ENCODE measurements at regions not wholly inside any gene's neighbourhood (a gene's known extent, or its start where the extent isn't known, plus 50 kb on each side); places are given as distances from the start of the nearest gene placed in this dataset.

- ATAC-seq (no peak), DNase-seq (no peak)
- Histone ChIP-seq H3K4me3 (no peak overlapping the region), H3K9me3 (no peaks in the 10 kb centered on the region), H3K36me3 (ENCODE audit: low read depth) (no peaks in the 10 kb centered on the region), H3K4me1 (ENCODE audit: low read depth) (no peaks in the 10 kb centered on the region)
- intact Hi-C loops (cut with DNase I, micrococcal nuclease) = loop anchor here in 1 of 2 donors (10.0 kb wide), 1 partner anchor 145 kb away; no protein-coding TSS in a partner anchor
- no peak for TF ChIP-seq CTCF (IDR thresholded peaks at IDR 0.05)
Measured at GRCh38 chr11:116500026-116500946, 272.5 kb downstream of the BUD13 start.

- no peak for TF ChIP-seq CTCF (IDR thresholded peaks at IDR 0.05)
- Histone ChIP-seq H3K4me3 (no peak overlapping the region), H3K9me3 (no peaks in the 10 kb centered on the region), H3K4me1 (ENCODE audit: low read depth) (no peaks in the 10 kb centered on the region), H3K36me3 (ENCODE audit: low read depth) (no peaks in the 10 kb centered on the region)
- intact Hi-C loops (cut with DNase I, micrococcal nuclease) = loop anchor here (2.0 to 10.0 kb wide), 2 partner anchors 45 to 145 kb away; no protein-coding TSS in a partner anchor
- ATAC-seq (peak; percentile 89), DNase-seq (peak; percentile 62 to 94 (median 87))
Measured at GRCh38 chr11:116499396-116500003, 273.3 kb downstream of the BUD13 start.

GRCh38 chr11:116498161-116498560, 274.6 kb downstream of the BUD13 start:
- Histone ChIP-seq H3K4me3 (no peak overlapping the region), H3K4me1 (ENCODE audit: low read depth) (no peaks in the 10 kb centered on the region), H3K36me3 (ENCODE audit: low read depth) (no peaks in the 10 kb centered on the region), H3K9me3 (no peaks in the 10 kb centered on the region)
- intact Hi-C loops (cut with DNase I, micrococcal nuclease) = loop anchor here in 1 of 2 donors (2.0 kb wide), 1 partner anchor 43 kb away; no protein-coding TSS in a partner anchor
- DNase-seq = no peak
- no peak for ATAC-seq
- no peak for TF ChIP-seq CTCF (IDR thresholded peaks at IDR 0.05)

- H3K4me1 ChIP-seq (ENCODE audit: low read depth) = no peaks in the 10 kb centered on the region
- no peaks in the 10 kb centered on the region for H3K9me3 ChIP-seq
- no peak for TF ChIP-seq CTCF (IDR thresholded peaks at IDR 0.05)
- ATAC-seq (no peak), DNase-seq (no peak)
- no peak overlapping the region for H3K4me3 ChIP-seq
- H3K36me3 ChIP-seq (ENCODE audit: low read depth) = no peaks in the 10 kb centered on the region
- intact Hi-C loops (cut with DNase I, micrococcal nuclease) = no loop called here
Measured at GRCh38 chr11:116492600-116492999, 280.2 kb downstream of the BUD13 start.

GRCh38 chr11:116488836-116489389, 283.9 kb downstream of the BUD13 start:
- Histone ChIP-seq H3K4me3 (no peak overlapping the region), H3K9me3 (no peaks in the 10 kb centered on the region), H3K36me3 (ENCODE audit: low read depth) (no peaks in the 10 kb centered on the region), H3K4me1 (ENCODE audit: low read depth) (no peaks in the 10 kb centered on the region)
- intact Hi-C loops (cut with DNase I, micrococcal nuclease) = no loop called here
- DNase-seq (no peak), ATAC-seq (no peak)
- no peak for TF ChIP-seq CTCF (IDR thresholded peaks at IDR 0.05)
